Ishikawa (cell line): ENCODE measurements at regions not wholly inside any gene's neighbourhood (a gene's known extent, or its start where the extent isn't known, plus 50 kb on each side); places are given as distances from the start of the nearest gene placed in this dataset.

Experiments
- CREB1 ChIP-seq: IDR thresholded peaks from 2 replicates; pipeline ENCODE4 v1.6.1; 2012; ENCODE audit warnings: low read depth
- FOXM1 ChIP-seq: IDR thresholded peaks from 2 replicates; pipeline ENCODE4 v1.6.1; 2012; ENCODE audit warnings: low read depth, borderline replicate concordance
- RAD21 ChIP-seq: IDR thresholded peaks from 2 replicates; pipeline ENCODE4 v1.6.1; 2012; ENCODE audit warnings: low read depth
- TAF1 ChIP-seq: IDR thresholded peaks from 2 replicates; pipeline ENCODE4 v1.6.1; 2012; ENCODE audit warnings: low read depth, mild to moderate bottlenecking

DNA sequence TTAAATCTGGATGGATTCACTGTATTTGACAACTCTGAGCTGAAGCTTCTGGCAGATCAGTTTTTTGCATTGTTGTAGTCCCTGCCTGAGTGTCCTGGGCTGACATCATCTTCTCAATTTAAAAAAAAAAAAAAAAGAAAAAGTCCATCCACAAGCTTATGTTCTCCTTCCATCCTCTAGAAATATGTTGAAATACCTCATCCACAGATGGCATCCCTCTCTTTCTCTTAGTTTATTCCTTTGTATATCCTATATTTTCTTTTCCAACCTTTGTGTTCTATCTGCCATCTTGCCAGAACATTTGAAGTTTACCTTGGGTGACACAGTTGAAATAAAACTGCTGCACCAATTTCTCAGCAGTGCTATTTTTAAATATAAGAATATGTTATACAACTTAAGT, 184.4 kb upstream of the PKN2 start:
- no peak for TF ChIP-seq TAF1
- TF ChIP-seq RAD21 = no peak
- TF ChIP-seq FOXM1 = no peak
- no peak for TF ChIP-seq CREB1
